Endothelial cell of umbilical vein (primary cell): ENCODE measurements at regions not wholly inside any gene's neighbourhood (a gene's known extent, or its start where the extent isn't known, plus 50 kb on each side); places are given as distances from the start of the nearest gene placed in this dataset.

Source experiments
- BruUV-seq: library from RNA; stranded (reverse); fragments of 400-500 nt; replicated peaks from 2 replicates; lab custom pipeline; 2021; lab: Mats Ljungman, UMichigan
- CTCF ChIA-PET: fragments of 300-600, 350-600 bp; sonication (Branson Sonifier 250); formaldehyde crosslinking; loops from one replicate; lab custom pipeline; 2021; ENCODE audit warnings: antibody characterized with exemption, inconsistent platforms; lab: Charles Lee
- POLR2A ChIA-PET: fragments of 300-600, 350-600 bp; sonication (Branson Sonifier 250); formaldehyde crosslinking; loops from one replicate; lab custom pipeline; 2021; ENCODE audit warnings: antibody characterized with exemption, inconsistent platforms; lab: Charles Lee
- DNase-seq: peaks from one replicate; pipeline ENCODE4 v3.0.0-alpha.2; 2011; ENCODE audit warnings: low read depth, low spot score
- FAIRE-seq: peaks from 2 replicates; lab custom pipeline; 2011; peaks lifted over from hg19 to GRCh38; lab: Jason Lieb, UNC
- H2AFZ ChIP-seq: 2 replicates; pipeline ENCODE4 v1.6.0; 2012; ENCODE audit warnings: low read depth, low read length, control low read depth, inconsistent platforms
- H3K27ac ChIP-seq: 2 replicates; pipeline ENCODE4 v1.5.1; 2011; ENCODE audit warnings: low read depth, mild to moderate bottlenecking, control low read depth, low read length, moderate library complexity; ENCODE audit not compliant: insufficient read depth
- H3K27me3 ChIP-seq, 2 experiments: 2 replicates each; pipeline versions ENCODE4 v1.6.0 to v1.6.1; 2011; ENCODE audit warnings: low read length in 2 of 2, mixed read lengths in 1 of 2; ENCODE audit not compliant: control insufficient read depth in 2 of 2, insufficient read depth in 2 of 2
- H3K36me3 ChIP-seq, 2 experiments: 2 replicates in 1 of 2; 3 replicates in 1 of 2; pipeline ENCODE4 v1.5.1; 2011; ENCODE audit warnings: low read length in 2 of 2, mild to moderate bottlenecking in 1 of 2, moderate library complexity in 1 of 2; ENCODE audit not compliant: control insufficient read depth in 2 of 2, insufficient read depth in 2 of 2; ENCODE audit errors: extremely low read depth in 1 of 2
- H3K4me1 ChIP-seq: 3 replicates; pipeline ENCODE4 v1.5.1; 2011; ENCODE audit warnings: mild to moderate bottlenecking, low read length; ENCODE audit not compliant: control insufficient read depth, insufficient read depth; ENCODE audit errors: extremely low read depth
- H3K4me2 ChIP-seq: 2 replicates; pipeline ENCODE4 v1.6.1; 2011; ENCODE audit warnings: low read length, control low read depth, mixed read lengths; ENCODE audit not compliant: insufficient read depth
- H3K4me3 ChIP-seq, 3 experiments: fragments of 200-600 bp in 1 of 3; sonication (generic), shearing (Covaris generic) in 1 of 3; replicated peaks in 1 of 3; 2 replicates each; pipeline ENCODE4 v1.5.1; 2011 to 2016; ENCODE audit warnings: control low read depth in 3 of 3, low read length in 3 of 3, mild to moderate bottlenecking in 2 of 3, inconsistent platforms in 1 of 3, low read depth in 1 of 3, moderate library complexity in 1 of 3; ENCODE audit not compliant: insufficient read depth in 1 of 3
- H3K79me2 ChIP-seq: 2 replicates; pipeline ENCODE4 v1.6.0; 2012; ENCODE audit warnings: low read length, inconsistent platforms; ENCODE audit not compliant: control insufficient read depth, insufficient read depth
- H3K9ac ChIP-seq: replicated peaks from 2 replicates; pipeline ENCODE3; 2011; ENCODE audit warnings: low read length, control low read depth; ENCODE audit not compliant: insufficient read depth; ENCODE audit errors: extremely low read depth
- H3K9me1 ChIP-seq: replicated peaks from 3 replicates; pipeline ENCODE4 v1.6.0; 2011; ENCODE audit warnings: mild to moderate bottlenecking, low read length; ENCODE audit not compliant: control insufficient read depth, insufficient read depth; ENCODE audit errors: extremely low read depth
- H3K9me3 ChIP-seq: replicated peaks from 2 replicates; pipeline ENCODE4 v1.5.1; 2012; ENCODE audit warnings: low read length, inconsistent platforms; ENCODE audit not compliant: control insufficient read depth, insufficient read depth
- H4K20me1 ChIP-seq: replicated peaks from 2 replicates; pipeline ENCODE3; 2011; ENCODE audit warnings: mild to moderate bottlenecking, low read length; ENCODE audit not compliant: control insufficient read depth, insufficient read depth; ENCODE audit errors: extremely low read depth
- CTCF ChIP-seq, 2 donors: IDR thresholded peaks; 1 replicate in 1 of 2; 2 replicates in 1 of 2; pipeline ENCODE4 v1.5.1; 2011; ENCODE audit warnings: low read length in 2 of 2, mild to moderate bottlenecking in 2 of 2, moderate library complexity in 2 of 2, control low read depth in 1 of 2, inconsistent platforms in 1 of 2, low read depth in 1 of 2; ENCODE audit not compliant: insufficient read depth in 1 of 2; ENCODE audit errors: extremely low read depth in 1 of 2
- EZH2 ChIP-seq: IDR thresholded peaks from 2 replicates; pipeline ENCODE4 v1.6.1; 2012; ENCODE audit warnings: borderline replicate concordance, low read depth, mild to moderate bottlenecking, moderate library complexity, low read length, inconsistent platforms; ENCODE audit not compliant: severe bottlenecking
- FOS ChIP-seq: IDR thresholded peaks from 2 replicates; pipeline ENCODE4 v1.6.1; 2011; ENCODE audit warnings: mild to moderate bottlenecking, low read length, moderate library complexity, borderline replicate concordance; ENCODE audit not compliant: insufficient read depth
- GATA2 ChIP-seq: IDR thresholded peaks from 2 replicates; pipeline ENCODE4 v1.7.0; 2011; ENCODE audit warnings: low read depth, mild to moderate bottlenecking, moderate library complexity, mixed read lengths, low read length; ENCODE audit not compliant: insufficient read length, insufficient read depth
- JUN ChIP-seq: IDR thresholded peaks from 2 replicates; pipeline ENCODE4 v1.6.1; 2011; ENCODE audit warnings: borderline replicate concordance, low read depth; ENCODE audit not compliant: insufficient read length, insufficient read depth
- MAX ChIP-seq: IDR thresholded peaks from 2 replicates; pipeline ENCODE4 v1.6.1; 2011; ENCODE audit not compliant: insufficient read depth, insufficient read length
- MYC ChIP-seq: IDR thresholded peaks from one replicate; pipeline ENCODE4 v1.6.1; 2011; ENCODE audit warnings: mild to moderate bottlenecking, low read depth, low read length
- POLR2A ChIP-seq: IDR thresholded peaks from 2 replicates; pipeline ENCODE4 v1.6.1; 2012; ENCODE audit warnings: low read depth, mild to moderate bottlenecking, control low read depth, low read length
- POLR2AphosphoS5 ChIP-seq: IDR thresholded peaks from 2 replicates; pipeline ENCODE4 v1.6.1; 2012; ENCODE audit warnings: low read depth, mild to moderate bottlenecking, control low read depth, low read length, moderate library complexity; ENCODE audit not compliant: insufficient read depth
- dilution Hi-C: fragments of 300-500 bp; cut with MboI; formaldehyde crosslinking; loops from one replicate; pipeline ENCODE4 v1.15.0; 2019; ENCODE audit warnings: low sequenced_read_pairs; ENCODE audit not compliant: extremely low pct_ligation_motif_present
- intact Hi-C: fragments of 100-400 bp; cut with micrococcal nuclease; formaldehyde crosslinking; loops from one replicate; pipeline ENCODE4 v1.10.0; 2022

- FAIRE-seq, result no peak
- Histone ChIP-seq H3K4me1 (no peaks in the 10 kb centered on the region), H3K27ac (no peak overlapping the region), H3K9ac (no peak overlapping the region), H3K36me3 (no peaks in the 10 kb centered on the region), H3K9me3 (no peaks in the 10 kb centered on the region), H3K27me3 (no peaks in the 10 kb centered on the region), H3K4me2 (no peak overlapping the region), H3K4me3 (no peak overlapping the region), H2AFZ (no peak overlapping the region), H4K20me1 (no peaks in the 10 kb centered on the region), H3K79me2 (no peaks in the 10 kb centered on the region), H3K9me1 (no peaks in the 10 kb centered on the region)
- intact Hi-C loops (no loop called here), dilution Hi-C loops (no loop called here)
- TF ChIP-seq JUN (no peak), EZH2 (no peak), MAX (no peak), POLR2AphosphoS5 (no peak), CTCF (IDR thresholded peaks at IDR 0.05; ENCODE audit: extremely low read depth in 1 of 2, insufficient read depth in 1 of 2, low read depth in 1 of 2, low read length in 2 of 2) (no peak), GATA2 (no peak), POLR2A (no peak), MYC (no peak), FOS (no peak)
- POLR2A ChIA-PET, result no interaction called here
- no peak for DNase-seq
- BruUV-seq, result no TSS peak
- CTCF ChIA-PET, result no interaction called here
Observed at GRCh38 chr11:105548359-105548758, 61.5 kb upstream of the GRIA4 start.
